ENCODE measurements at regions not wholly inside any gene's neighbourhood (a gene's known extent, or its start where the extent isn't known, plus 50 kb on each side); places are given as distances from the start of the nearest gene placed in this dataset.

GRCh38 chr13:39935155-39935554 lies 279.7 kb downstream of the COG6 start:
- TF ChIP-seq EZH2phosphoT487 (IDR thresholded peaks at IDR 0.05; ENCODE audit: borderline replicate concordance, low read length): no peak
- no peak for TF ChIP-seq CTCF (IDR thresholded peaks at IDR 0.05; ENCODE audit: low read depth, low read length, poor library complexity, severe bottlenecking)
